ENCODE measurements at regions not wholly inside any gene's neighbourhood (a gene's known extent, or its start where the extent isn't known, plus 50 kb on each side); places are given as distances from the start of the nearest gene placed in this dataset.

GRCh38 chr3:14252321-14253021 is 73.9 kb downstream of the LSM3 start:
- TF ChIP-seq SUZ12 (IDR thresholded peaks at IDR 0.05; ENCODE audit: extremely low read depth, insufficient read depth, insufficient read length), result no peak
- no peak for TF ChIP-seq ZNF274 (IDR thresholded peaks at IDR 0.05; ENCODE audit: low read depth, low read length)
- TF ChIP-seq YY1 (IDR thresholded peaks at IDR 0.05; ENCODE audit: insufficient read depth, insufficient read length), result no peak
- no peak overlapping the region for H3K9ac ChIP-seq (ENCODE audit: insufficient read length, low read depth)
- H3K4me1 ChIP-seq (ENCODE audit: insufficient read depth, insufficient read length), result no peaks in the 10 kb centered on the region
- H3K9me3 ChIP-seq (ENCODE audit: insufficient read depth, low read length), result no peaks in the 10 kb centered on the region
- DNase-seq (ENCODE audit: low read depth, low spot score), result no peak
- no peak overlapping the region for H3K4me3 ChIP-seq (ENCODE audit: insufficient read length, low read depth)
- no peaks in the 10 kb centered on the region for H3K36me3 ChIP-seq (ENCODE audit: insufficient read depth, insufficient read length, low read length)
- peaks cover 3% of the 10 kb centered on the region for H3K27me3 ChIP-seq (ENCODE audit: insufficient read depth, insufficient read length)

GRCh38 chr3:14253022-14253706 is 74.5 kb downstream of the LSM3 start:
- H3K4me1 ChIP-seq (ENCODE audit: insufficient read depth, insufficient read length), result no peaks in the 10 kb centered on the region
- no peak overlapping the region for H3K4me3 ChIP-seq (ENCODE audit: insufficient read length, low read depth)
- DNase-seq (ENCODE audit: low read depth, low spot score), result no peak
- H3K27me3 ChIP-seq (ENCODE audit: insufficient read depth, insufficient read length), result peaks cover 3% of the 10 kb centered on the region
- no peak overlapping the region for H3K9ac ChIP-seq (ENCODE audit: insufficient read length, low read depth)
- no peaks in the 10 kb centered on the region for H3K9me3 ChIP-seq (ENCODE audit: insufficient read depth, low read length)
- no peaks in the 10 kb centered on the region for H3K36me3 ChIP-seq (ENCODE audit: insufficient read depth, insufficient read length, low read length)
- no peak for TF ChIP-seq ZNF274 (IDR thresholded peaks at IDR 0.05; ENCODE audit: low read depth, low read length)
- TF ChIP-seq YY1 (IDR thresholded peaks at IDR 0.05; ENCODE audit: insufficient read depth, insufficient read length), result no peak
- TF ChIP-seq SUZ12 (IDR thresholded peaks at IDR 0.05; ENCODE audit: extremely low read depth, insufficient read depth, insufficient read length), result no peak

GRCh38 chr3:14253707-14254382 is 75.2 kb downstream of the LSM3 start:
- Histone ChIP-seq H3K36me3 (ENCODE audit: insufficient read depth, insufficient read length, low read length) (no peaks in the 10 kb centered on the region), H3K27me3 (ENCODE audit: insufficient read depth, insufficient read length) (peaks cover 3% of the 10 kb centered on the region), H3K9ac (ENCODE audit: insufficient read length, low read depth) (no peak overlapping the region), H3K4me1 (ENCODE audit: insufficient read depth, insufficient read length) (no peaks in the 10 kb centered on the region), H3K4me3 (ENCODE audit: insufficient read length, low read depth) (no peak overlapping the region), H3K9me3 (ENCODE audit: insufficient read depth, low read length) (no peaks in the 10 kb centered on the region)
- TF ChIP-seq ZNF274 (IDR thresholded peaks at IDR 0.05; ENCODE audit: low read depth, low read length), result no peak
- no peak for TF ChIP-seq SUZ12 (IDR thresholded peaks at IDR 0.05; ENCODE audit: extremely low read depth, insufficient read depth, insufficient read length)
- TF ChIP-seq YY1 (IDR thresholded peaks at IDR 0.05; ENCODE audit: insufficient read depth, insufficient read length), result no peak
- no peak for DNase-seq (ENCODE audit: low read depth, low spot score)

GRCh38 chr3:14254812-14255702 is 76.4 kb downstream of the LSM3 start:
- H3K4me3 ChIP-seq (ENCODE audit: insufficient read length, low read depth), result no peak overlapping the region
- H3K9ac ChIP-seq (ENCODE audit: insufficient read length, low read depth), result no peak overlapping the region
- DNase-seq (ENCODE audit: low read depth, low spot score), result no peak
- no peaks in the 10 kb centered on the region for H3K36me3 ChIP-seq (ENCODE audit: insufficient read depth, insufficient read length, low read length)
- peaks cover 3% of the 10 kb centered on the region for H3K27me3 ChIP-seq (ENCODE audit: insufficient read depth, insufficient read length)
- TF ChIP-seq ZNF274 (IDR thresholded peaks at IDR 0.05; ENCODE audit: low read depth, low read length) (no peak), YY1 (IDR thresholded peaks at IDR 0.05; ENCODE audit: insufficient read depth, insufficient read length) (no peak), SUZ12 (IDR thresholded peaks at IDR 0.05; ENCODE audit: extremely low read depth, insufficient read depth, insufficient read length) (no peak)
- H3K4me1 ChIP-seq (ENCODE audit: insufficient read depth, insufficient read length), result no peaks in the 10 kb centered on the region
- H3K9me3 ChIP-seq (ENCODE audit: insufficient read depth, low read length), result no peaks in the 10 kb centered on the region

- no peak for DNase-seq (ENCODE audit: low read depth, low spot score)
- no peak for TF ChIP-seq SUZ12 (IDR thresholded peaks at IDR 0.05; ENCODE audit: extremely low read depth, insufficient read depth, insufficient read length)
- no peak for TF ChIP-seq ZNF274 (IDR thresholded peaks at IDR 0.05; ENCODE audit: low read depth, low read length)
- no peak for TF ChIP-seq YY1 (IDR thresholded peaks at IDR 0.05; ENCODE audit: insufficient read depth, insufficient read length)
Observed at GRCh38 chr3:14256046-14256445, 77.4 kb downstream of the LSM3 start.

GRCh38 chr3:14256561-14257342 is 78.1 kb downstream of the LSM3 start:
- Histone ChIP-seq H3K4me3 (ENCODE audit: insufficient read length, low read depth) (no peak overlapping the region), H3K4me1 (ENCODE audit: insufficient read depth, insufficient read length) (no peaks in the 10 kb centered on the region), H3K36me3 (ENCODE audit: insufficient read depth, insufficient read length, low read length) (no peaks in the 10 kb centered on the region), H3K9me3 (ENCODE audit: insufficient read depth, low read length) (no peaks in the 10 kb centered on the region), H3K9ac (ENCODE audit: insufficient read length, low read depth) (no peak overlapping the region), H3K27me3 (ENCODE audit: insufficient read depth, insufficient read length) (peaks cover 3% of the 10 kb centered on the region)
- no peak for DNase-seq (ENCODE audit: low read depth, low spot score)
- TF ChIP-seq SUZ12 (IDR thresholded peaks at IDR 0.05; ENCODE audit: extremely low read depth, insufficient read depth, insufficient read length), result no peak
- no peak for TF ChIP-seq YY1 (IDR thresholded peaks at IDR 0.05; ENCODE audit: insufficient read depth, insufficient read length)
- TF ChIP-seq ZNF274 (IDR thresholded peaks at IDR 0.05; ENCODE audit: low read depth, low read length), result no peak

More at GRCh38 chr3:14256046-14256445, 77.4 kb downstream of the LSM3 start:
- no peaks in the 10 kb centered on the region for H3K9me3 ChIP-seq (ENCODE audit: insufficient read depth, low read length)
- H3K27me3 ChIP-seq (ENCODE audit: insufficient read depth, insufficient read length), result peaks cover 3% of the 10 kb centered on the region
- H3K4me1 ChIP-seq (ENCODE audit: insufficient read depth, insufficient read length), result no peaks in the 10 kb centered on the region
- H3K4me3 ChIP-seq (ENCODE audit: insufficient read length, low read depth), result no peak overlapping the region
- H3K36me3 ChIP-seq (ENCODE audit: insufficient read depth, insufficient read length, low read length), result no peaks in the 10 kb centered on the region
- H3K9ac ChIP-seq (ENCODE audit: insufficient read length, low read depth), result no peak overlapping the region
